ENCODE measurements at regions not wholly inside any gene's neighbourhood (a gene's known extent, or its start where the extent isn't known, plus 50 kb on each side); places are given as distances from the start of the nearest gene placed in this dataset.

DNA sequence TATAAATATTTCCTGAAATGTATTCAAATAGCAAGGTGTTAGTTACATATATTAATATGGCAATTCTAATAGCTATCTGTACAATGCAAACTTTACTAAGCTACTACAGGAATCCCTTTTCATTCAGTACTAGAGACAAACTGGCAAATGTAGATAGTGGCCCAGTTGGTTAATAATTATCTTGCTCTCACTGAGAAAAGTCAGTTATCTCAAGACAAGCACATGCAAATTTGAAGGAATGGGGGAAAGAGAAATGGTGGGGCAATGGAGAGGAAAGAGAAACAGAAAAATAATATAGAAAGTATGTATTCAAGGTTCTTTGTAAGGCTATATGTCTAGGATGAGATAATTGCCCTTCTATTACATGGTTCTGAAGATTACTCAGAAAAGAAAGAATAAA lies 280.0 kb downstream of the FIGN start:
- intact Hi-C loops (cut with micrococcal nuclease) = no loop called here
- peaks cover 0 to 5% (median 2%) of the 10 kb centered on the region in 7 donors for H3K9me3 Mint-ChIP-seq
- H3K4me1 Mint-ChIP-seq = no peaks in the 10 kb centered on the region
- Histone ChIP-seq H2AFZ (ENCODE audit: insufficient read depth, low read depth, low read length, poor library complexity, severe bottlenecking) (no peak overlapping the region), H3K9ac (ENCODE audit: insufficient read depth, low read length, poor library complexity, severe bottlenecking) (no peak overlapping the region), H3K4me1 (ENCODE audit: control insufficient read depth in 1 of 2, insufficient read depth in 2 of 2, low read length in 2 of 2) (no peaks in the 10 kb centered on the region), H3K4me3 (replicated peaks in 1 of 3; ENCODE audit: low read depth in 2 of 3, low read length in 3 of 3) (no peak overlapping the region), H3K9me3 (replicated peaks in 1 of 2; ENCODE audit: control insufficient read depth in 1 of 2, insufficient read depth in 1 of 2, low read length in 2 of 2) (no peaks in the 10 kb centered on the region), H3K27ac (ENCODE audit: low read depth in 1 of 2, low read length in 2 of 2) (no peak overlapping the region), H3K79me2 (ENCODE audit: insufficient read depth, low read length) (no peaks in the 10 kb centered on the region), H4K20me1 (ENCODE audit: insufficient read depth, low read length) (no peaks in the 10 kb centered on the region), H3K27me3 (ENCODE audit: control insufficient read depth in 2 of 2, insufficient read depth in 2 of 2, low read length in 2 of 2) (no peaks in the 10 kb centered on the region), H3K36me3 (replicated peaks in 1 of 2; ENCODE audit: control insufficient read depth in 1 of 2, insufficient read depth in 2 of 2, low read length in 2 of 2) (no peaks in the 10 kb centered on the region), H3K4me2 (replicated peaks; ENCODE audit: extremely low read depth, low read length, poor library complexity, severe bottlenecking) (no peak overlapping the region)
- H3K27me3 Mint-ChIP-seq (ENCODE audit: low read depth in 3 of 3) = no peaks in the 10 kb centered on the region
- H3K36me3 Mint-ChIP-seq = no peaks in the 10 kb centered on the region
- H3K4me3 Mint-ChIP-seq = no peak overlapping the region
- DNase-seq = no peak
- TF ChIP-seq, protein P1, sequence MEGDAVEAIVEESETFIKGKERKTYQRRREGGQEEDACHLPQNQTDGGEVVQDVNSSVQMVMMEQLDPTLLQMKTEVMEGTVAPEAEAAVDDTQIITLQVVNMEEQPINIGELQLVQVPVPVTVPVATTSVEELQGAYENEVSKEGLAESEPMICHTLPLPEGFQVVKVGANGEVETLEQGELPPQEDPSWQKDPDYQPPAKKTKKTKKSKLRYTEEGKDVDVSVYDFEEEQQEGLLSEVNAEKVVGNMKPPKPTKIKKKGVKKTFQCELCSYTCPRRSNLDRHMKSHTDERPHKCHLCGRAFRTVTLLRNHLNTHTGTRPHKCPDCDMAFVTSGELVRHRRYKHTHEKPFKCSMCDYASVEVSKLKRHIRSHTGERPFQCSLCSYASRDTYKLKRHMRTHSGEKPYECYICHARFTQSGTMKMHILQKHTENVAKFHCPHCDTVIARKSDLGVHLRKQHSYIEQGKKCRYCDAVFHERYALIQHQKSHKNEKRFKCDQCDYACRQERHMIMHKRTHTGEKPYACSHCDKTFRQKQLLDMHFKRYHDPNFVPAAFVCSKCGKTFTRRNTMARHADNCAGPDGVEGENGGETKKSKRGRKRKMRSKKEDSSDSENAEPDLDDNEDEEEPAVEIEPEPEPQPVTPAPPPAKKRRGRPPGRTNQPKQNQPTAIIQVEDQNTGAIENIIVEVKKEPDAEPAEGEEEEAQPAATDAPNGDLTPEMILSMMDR (IDR thresholded peaks at IDR 0.05) = no peak
- no peak overlapping the region for H3K27ac Mint-ChIP-seq

DNA sequence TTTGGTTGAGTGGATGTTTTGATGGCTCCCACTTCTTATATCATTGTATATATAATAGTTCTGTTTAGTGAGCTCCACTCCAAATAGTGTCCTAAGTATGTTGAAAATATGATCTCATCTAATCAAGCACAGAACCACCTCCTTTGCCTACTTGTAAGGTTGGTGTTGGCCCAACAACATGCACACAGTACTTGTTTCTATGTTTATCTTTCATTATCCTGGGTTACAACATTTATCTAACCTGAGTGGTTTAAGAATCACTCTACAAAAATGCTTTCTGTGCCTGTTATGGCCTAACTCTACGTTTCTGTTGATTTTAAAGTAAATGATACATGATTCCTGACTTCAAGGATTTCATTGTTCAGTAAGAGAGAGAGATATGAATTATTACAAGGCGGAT lies 281.9 kb downstream of the FIGN start:
- no peak overlapping the region for H3K27ac ChIP-seq (ENCODE audit: low read depth in 1 of 2, low read length in 2 of 2)

More for the DNA sequence above, 281.9 kb downstream of the FIGN start:
- no peak overlapping the region for H3K9ac ChIP-seq (ENCODE audit: insufficient read depth, low read length, poor library complexity, severe bottlenecking)
- Mint-ChIP-seq H3K36me3 (no peaks in the 10 kb centered on the region), H3K9me3 (peaks cover 0 to 12% (median 2%) of the 10 kb centered on the region in 7 donors), H3K4me3 (no peak overlapping the region), H3K27ac (no peak overlapping the region), H3K4me1 (no peaks in the 10 kb centered on the region), H3K27me3 (ENCODE audit: low read depth in 3 of 3) (no peaks in the 10 kb centered on the region)
- H2AFZ ChIP-seq (ENCODE audit: insufficient read depth, low read depth, low read length, poor library complexity, severe bottlenecking) = no peak overlapping the region
- no peaks in the 10 kb centered on the region for H4K20me1 ChIP-seq (ENCODE audit: insufficient read depth, low read length)
- H3K4me2 ChIP-seq (replicated peaks; ENCODE audit: extremely low read depth, low read length, poor library complexity, severe bottlenecking) = no peak overlapping the region
- no peaks in the 10 kb centered on the region for H3K79me2 ChIP-seq (ENCODE audit: insufficient read depth, low read length)
- no peaks in the 10 kb centered on the region for H3K4me1 ChIP-seq (ENCODE audit: control insufficient read depth in 1 of 2, insufficient read depth in 2 of 2, low read length in 2 of 2)
- no peaks in the 10 kb centered on the region for H3K27me3 ChIP-seq (ENCODE audit: control insufficient read depth in 2 of 2, insufficient read depth in 2 of 2, low read length in 2 of 2)
- no peak for DNase-seq
- no peak overlapping the region for H3K4me3 ChIP-seq (replicated peaks in 1 of 3; ENCODE audit: low read depth in 2 of 3, low read length in 3 of 3)
- TF ChIP-seq, protein P1 (IDR thresholded peaks at IDR 0.05) = no peak
- no peaks in the 10 kb centered on the region for H3K9me3 ChIP-seq (replicated peaks in 1 of 2; ENCODE audit: control insufficient read depth in 1 of 2, insufficient read depth in 1 of 2, low read length in 2 of 2)
- H3K36me3 ChIP-seq (replicated peaks in 1 of 2; ENCODE audit: control insufficient read depth in 1 of 2, insufficient read depth in 2 of 2, low read length in 2 of 2) = no peaks in the 10 kb centered on the region
- no CpG with 5 or more reads among the region's 2 CpGs for WGBS (ENCODE audit: insufficient coverage)
- intact Hi-C loops (cut with micrococcal nuclease) = no loop called here

Measured in CD14-positive monocyte (primary cell).